ENCODE measurements at regions not wholly inside any gene's neighbourhood (a gene's known extent, or its start where the extent isn't known, plus 50 kb on each side); places are given as distances from the start of the nearest gene placed in this dataset.
A peak's percentile ranks its signal among the peaks of the same experiment; 100 is the strongest.

DNA sequence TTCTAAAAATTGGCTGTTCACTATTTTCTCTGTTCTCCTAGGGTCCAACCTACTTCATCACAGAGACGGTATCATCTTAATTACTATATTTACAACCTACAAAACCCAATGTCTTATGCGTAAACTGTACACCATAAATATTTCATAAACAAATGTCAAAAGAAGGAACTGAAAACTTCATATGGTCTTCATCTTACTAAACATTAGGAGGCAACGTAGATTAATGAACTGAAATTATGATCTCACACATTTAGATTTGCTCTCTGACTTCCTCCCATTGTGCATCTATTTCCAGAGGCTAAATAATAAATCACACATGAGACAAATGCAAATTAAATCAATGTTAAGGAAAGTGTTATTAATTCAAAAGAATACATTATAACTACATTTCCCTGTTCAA is 1850.6 kb upstream of the SEL1L start:
- DNase-seq: no peak

DNA sequence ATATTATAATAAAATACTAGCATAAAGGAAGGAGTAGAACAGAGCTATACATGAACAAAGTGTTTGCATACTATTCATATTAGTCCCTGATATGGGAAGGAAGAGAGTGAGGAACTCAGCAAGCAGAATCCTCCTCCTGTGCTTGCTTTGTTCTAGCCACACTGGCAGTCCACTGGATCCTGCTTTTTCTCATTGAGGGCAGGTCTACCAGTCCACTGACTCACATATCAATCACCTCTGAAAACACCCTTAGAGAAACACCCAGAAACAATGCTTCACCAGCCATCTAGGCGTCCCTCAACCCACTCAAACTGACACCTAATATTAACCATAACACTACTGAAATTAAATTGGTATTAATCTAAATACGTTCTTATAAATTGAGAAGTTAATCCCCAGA is 1861.7 kb upstream of the SEL1L start:
- no peak for DNase-seq

DNA sequence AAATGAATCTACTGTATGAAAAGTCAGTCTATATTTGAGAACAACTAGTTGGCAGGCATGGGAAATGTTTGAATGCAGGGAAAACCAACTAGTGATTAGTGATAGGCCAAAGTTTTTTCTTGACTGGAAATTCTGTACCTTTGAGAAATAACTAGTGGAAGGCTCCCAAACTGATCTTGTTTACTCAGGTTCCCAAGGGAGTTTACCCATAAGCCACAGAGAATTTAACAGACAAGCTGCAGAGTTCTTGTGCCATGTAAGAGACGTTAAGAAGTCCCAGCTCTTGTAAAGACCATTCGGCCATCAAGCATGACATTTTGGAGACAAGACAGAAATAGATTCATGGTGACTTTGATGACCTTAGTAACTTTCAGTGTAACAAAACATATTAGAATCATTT is 1882.8 kb upstream of the SEL1L start:
- no peak for DNase-seq

DNA sequence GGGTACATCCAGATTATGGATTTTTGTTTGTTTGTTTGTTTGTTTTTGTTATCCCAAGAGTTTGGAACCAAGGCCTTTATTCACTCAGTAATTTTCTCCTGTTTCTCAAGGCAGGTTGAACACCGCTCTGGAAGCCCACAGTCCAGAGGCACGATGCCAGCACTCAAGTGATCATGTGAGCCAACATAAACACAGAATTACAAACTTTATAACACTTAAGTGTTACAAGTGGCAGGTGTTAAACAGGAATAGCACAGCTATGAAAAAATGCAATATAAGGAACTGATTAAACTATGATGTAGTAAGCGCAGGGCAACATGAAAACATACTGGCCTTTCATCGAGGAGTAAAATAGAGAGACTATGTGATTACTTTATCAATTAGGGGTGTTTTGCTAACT is 1885.8 kb upstream of the SEL1L start:
- DNase-seq: no peak

DNA sequence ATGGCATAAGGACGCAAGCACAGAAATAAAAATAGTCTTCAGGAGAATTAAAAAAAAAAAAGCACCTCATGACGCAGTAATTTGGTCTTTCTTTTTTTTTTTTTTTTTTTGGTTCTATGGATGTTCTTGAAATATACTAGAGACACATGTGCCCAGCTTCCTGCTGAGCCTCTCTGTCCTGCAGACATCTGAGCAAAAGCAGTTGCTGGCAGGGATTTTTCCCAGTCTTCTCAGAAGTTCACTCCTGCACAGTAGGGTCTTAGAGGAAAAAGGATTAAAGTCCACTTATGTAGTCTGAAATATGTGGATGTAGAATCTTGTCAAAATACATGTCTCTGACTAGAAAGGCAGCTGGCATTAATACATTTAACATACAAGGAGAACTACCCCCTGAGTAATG is 1888.1 kb upstream of the SEL1L start:
- no peak for DNase-seq

DNA sequence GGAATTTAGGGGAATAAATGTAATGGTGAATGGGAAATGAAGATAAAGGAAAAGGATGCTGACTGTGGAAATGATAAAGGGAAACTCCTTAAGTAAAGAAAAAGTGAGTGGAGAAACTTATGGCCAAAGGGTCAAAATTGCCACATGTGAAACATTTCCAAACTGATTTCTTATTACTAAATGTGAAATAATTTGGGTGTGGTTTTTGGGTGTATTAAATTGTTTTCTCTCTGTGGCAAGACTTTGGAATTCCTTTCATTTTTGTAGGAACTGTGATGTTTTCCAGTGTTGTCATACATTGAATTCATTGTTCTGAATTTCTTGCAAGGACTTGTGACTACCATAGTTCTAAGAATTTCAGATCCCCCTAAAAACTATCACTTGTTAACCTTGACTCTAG is 1891.5 kb upstream of the SEL1L start:
- DNase-seq: no peak

DNA sequence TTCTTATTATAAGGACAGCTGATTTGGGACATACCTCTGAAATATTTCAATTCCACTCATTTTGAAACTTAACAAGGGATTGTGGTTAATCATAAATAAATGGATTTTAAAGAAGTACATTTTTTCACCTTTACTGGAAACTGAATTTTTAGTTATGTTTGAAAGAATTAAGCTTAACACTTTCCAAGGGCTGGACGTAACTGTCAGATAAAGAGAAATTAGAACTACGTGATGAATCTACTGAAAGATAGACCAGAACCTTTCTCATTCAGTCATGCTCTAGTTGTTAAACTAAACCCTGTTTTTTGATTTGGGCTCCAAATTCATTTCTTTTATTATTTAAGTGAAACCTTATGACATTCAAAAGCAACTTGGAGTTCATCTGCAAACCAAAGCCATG is 1892.1 kb upstream of the SEL1L start:
- DNase-seq: no peak

DNA sequence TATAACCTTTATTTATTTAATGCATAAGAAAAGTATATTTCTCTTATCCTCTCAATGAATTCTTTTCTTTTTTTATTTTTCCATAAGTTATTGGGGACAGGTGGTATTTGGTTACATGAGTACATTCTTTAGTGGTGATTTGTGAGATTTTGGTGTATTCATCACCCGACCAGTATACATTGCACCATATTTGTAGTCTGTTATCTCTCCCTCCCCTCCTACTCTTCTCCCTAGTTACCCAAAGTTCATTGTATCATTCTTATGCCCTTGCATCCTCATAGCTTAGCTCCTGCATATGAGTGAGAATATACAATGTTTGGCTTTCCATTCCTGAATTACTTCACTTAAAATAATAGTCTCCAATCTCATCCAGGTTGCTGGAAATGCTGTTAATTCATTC is 1900.0 kb upstream of the SEL1L start:
- DNase-seq: no peak

DNA sequence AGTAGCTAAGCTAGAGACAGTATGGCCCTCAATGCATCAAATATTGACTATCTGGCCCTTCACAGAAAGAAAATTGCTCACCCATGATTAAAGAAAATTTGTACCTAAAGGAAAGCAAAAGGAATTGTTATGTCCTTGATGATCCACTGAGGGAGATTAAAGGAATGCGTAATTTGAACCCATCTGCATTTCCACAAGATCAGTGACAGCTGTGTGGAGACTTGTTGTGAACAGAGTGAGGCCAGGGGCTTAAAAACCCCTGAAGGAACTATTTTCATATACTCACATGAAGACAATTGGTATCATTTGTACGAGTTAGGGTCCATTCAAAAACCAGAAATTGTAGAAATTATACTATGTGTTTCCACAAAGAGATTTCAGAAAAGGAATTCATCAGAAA is 1908.1 kb upstream of the SEL1L start:
- no peak for DNase-seq

DNA sequence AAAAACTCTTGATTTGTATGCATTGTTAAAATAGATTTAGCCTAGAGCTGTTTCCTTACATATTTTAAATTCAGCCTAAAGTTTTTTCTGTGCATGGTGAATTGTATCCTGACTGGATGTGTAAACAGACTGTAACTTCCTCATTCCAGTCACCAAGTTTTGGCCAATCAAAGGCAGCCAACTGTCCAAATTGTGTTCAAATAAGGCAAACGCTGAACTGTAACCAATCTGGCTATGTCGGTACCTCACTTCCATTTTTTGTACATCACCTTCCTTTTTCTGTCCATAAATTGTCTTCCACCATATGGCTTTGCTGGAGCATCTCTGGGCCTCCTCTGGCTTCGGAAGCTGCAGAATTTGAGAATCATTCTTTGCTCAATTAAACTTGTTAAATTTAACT is 1921.9 kb upstream of the SEL1L start:
- DNase-seq: no peak

DNA sequence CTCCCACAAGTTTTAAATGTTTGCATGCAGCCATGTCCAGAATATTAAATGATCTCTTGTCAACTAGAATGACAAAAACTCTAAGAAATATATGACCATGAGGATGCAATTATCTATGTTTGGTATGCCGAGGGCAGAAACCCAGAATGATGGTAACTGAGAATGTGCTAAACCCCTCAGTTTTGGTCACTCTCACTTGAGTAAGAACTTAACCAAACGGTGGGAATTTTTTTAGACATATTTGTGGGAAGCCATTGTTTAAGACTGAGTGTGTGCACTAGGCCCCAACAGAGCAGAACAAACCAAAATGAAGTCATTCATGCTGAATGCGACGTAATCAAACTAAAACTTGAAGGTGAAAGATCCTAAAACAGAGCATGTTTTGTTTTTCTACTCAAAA is 1927.9 kb upstream of the SEL1L start:
- DNase-seq: no peak

DNA sequence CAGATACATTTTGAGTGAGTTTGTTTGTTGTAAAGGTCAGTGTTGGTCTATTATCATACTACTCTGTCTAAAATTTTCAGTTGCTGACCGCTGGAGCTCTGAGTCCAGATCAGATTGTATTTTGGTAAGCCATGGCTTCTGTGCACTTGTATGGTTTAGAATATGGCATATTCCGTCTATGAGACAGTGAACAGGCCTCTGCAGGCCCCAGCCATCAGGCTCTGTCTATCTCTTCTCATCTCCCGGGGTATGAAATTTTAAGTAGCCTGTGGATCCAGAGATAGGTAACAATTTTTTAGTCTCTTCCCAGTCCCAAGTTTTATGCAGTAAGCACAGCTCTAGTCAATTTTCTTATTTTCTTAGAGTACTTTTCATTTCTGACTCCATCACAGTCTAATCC is 1929.1 kb upstream of the SEL1L start:
- no peak for DNase-seq

DNA sequence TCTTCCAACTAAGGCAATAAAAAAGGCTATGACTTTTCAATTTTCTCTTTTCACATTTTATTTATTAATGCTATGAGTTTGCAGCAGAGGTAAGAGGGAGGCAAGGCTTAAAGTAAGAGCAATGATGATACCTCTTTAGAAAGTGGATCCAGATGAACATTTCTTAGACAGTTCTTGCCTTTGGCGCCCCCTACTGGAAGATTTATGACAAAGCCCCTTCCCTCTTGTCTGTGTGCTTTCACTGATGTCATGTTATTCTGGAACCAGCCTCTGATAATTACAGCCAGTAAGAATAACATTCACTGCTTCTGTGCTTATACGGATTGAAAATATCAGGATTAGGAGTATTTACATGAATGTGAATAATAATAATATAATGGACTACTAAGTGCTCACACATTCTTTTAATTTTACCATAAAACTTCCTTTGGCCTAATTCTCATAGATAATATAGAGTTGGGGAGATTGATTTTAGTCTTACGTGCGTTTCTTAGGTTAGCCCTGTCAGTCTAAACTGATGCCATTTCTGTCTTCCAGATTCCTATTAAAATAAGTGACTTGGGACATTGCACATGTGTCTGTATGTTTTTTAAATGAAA is 1929.9 kb upstream of the SEL1L start:
- peak; percentile 1 for DNase-seq

DNA sequence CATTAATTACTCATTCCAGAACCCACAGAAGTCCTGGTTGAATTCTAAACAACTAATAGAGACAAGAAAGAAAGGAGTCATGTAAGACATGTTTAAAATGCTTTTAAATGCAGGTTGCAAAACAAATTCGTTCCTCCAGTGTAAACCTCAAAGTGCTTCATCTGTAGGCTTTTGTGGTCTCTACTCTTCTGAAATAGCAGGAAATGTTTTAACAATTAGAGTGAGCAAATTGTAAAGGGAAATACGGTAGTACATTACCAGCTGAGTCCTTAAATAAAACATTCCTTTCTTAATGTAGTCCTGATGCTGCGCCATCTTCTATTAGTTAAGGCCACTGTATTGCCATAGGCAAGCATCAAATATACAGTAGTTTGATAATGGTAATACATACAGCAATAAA is 1934.2 kb upstream of the SEL1L start:
- DNase-seq: no peak

DNA sequence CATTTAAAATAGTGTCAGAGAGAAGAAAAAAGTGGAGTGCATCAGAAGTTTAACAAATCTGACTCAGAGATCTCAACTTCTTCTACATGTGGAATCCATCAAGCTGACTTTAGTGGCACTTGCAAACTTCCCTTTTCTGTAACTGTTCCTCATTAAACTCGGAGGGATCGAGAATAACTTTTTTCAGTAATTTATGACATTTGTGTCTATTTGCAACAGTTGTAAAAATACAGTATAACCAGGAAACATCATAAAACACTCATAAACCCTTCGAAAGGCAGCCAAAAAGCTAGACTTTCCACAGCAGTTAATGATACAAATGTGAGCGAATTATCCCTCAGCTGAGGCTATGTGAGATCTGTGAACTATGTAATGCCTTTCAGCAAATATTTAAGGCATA is 1936.8 kb upstream of the SEL1L start:
- DNase-seq: no peak

DNA sequence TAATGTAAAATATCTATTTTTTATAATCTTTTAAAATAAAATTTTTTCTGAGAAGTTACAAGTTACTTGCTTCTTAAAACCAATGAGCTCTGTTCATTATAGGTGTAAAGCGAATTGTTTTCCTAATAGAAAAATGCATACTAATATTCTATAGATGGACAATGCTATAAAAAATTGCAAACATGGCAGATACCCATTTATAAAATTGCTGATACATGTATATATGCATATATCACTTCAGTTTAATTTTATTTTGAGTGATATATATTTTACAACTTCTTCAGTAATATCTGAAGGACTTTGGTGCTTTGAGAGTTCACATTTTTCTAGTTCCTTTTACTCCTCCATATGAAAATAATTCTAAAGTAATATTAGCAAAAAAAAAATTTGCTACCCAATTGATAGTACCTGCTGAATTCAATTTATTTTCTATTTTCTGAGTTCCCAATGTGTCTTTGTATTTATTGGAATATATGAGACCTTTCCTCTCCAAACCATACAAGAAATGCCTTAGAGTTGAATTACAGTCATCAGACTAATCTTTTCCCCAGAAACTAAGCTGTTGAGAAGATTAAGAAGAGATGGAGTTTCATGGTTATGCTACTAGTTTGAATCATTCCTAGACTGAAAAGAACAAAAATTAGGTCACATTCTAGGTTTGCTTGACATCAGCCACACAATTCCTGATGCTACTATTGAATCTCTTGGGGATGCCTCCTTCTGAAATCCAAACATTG is 1937.5 kb upstream of the SEL1L start:
- no peak for DNase-seq

DNA sequence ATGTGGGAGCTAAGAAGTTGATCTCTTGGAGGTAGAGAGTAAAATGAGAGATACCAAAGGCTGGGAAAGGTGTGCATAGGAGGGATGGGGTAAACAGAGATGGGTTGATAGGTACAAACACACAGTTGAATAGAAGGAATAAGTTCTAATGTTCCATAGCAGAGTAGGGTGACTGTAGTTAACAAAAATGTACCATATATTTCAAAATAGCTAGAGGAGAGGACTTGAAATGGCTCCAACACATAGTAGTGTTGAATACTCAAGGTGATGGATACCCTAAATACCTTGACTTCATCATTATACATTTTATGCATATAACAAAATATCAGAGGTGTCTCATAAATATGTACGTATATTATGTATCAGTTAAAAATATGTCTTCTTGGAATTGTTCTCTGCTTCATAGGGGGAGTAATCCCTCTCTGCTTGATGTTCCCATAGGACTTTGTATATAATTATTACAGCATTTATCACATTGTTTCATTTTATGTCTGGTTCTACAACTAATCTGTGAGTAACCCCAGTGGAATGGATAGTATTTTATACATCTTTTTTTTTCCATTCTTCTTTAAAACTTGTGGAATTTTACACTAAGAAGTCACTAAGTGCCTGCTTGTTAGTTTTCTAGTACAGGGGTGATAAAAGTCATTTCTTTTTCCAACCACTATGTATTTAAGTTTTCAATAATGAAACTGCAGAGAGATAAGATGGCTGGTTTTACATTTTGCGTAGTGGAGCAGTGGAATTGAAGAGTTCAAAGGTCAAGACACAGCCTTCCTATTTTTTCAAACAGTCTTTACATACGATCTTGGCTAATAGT is 1940.0 kb upstream of the SEL1L start:
- DNase-seq: no peak

DNA sequence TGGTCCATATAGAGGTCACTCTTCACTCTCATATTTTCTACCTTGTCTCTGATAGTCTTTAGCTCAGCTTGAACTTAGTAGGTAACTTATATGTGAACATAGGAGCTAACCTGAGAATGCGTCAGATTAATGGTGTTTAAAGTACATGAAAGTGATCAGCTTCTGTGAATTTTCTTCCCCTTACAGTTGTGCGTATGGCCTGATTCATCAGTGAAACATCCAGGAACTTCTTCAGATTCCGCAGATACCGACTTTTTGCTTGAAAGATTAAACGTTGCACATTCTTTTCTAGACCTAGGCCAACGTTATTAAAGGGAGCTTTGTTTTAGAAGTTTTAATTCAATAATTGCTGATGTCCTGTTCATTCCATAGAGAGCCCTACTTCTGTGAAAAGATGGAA is 1945.1 kb upstream of the SEL1L start:
- no peak for DNase-seq

DNA sequence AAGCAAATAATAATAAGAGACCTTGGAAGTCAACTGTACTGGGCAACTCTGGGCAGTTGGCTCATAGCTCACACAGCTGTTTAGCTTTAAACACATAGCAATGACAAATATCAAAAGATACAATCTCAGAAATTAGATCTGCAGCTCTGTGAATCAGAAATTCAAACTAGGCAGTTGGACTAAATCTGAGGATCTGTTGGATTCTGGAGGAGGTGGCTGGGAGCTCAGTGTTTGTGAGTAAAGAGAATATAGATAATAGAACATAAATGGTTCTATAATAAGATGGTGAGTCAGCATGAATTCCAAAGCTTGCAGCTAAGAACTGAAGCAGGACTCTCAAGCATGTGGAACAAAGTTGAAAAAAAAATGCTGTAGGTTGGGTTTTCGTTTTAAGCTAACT is 1949.4 kb upstream of the SEL1L start:
- DNase-seq: no peak

DNA sequence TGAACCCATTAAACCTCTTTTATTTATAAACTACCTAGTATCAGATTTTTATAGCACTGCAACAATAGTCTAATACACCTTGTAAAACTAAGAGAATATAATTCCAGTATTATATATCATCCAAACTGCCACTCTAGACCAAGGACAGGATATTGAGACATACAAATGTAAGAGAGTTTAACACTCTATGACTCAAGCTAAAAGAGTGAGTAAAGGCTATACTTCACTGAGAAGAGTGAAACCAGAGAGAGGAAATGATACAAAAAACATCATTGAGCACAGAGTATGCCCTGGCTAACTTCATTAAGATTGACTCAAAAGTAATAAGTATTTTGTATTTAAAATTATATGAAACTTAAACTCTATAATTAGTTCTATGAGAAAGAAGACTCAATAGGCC is 1951.9 kb upstream of the SEL1L start:
- no peak for DNase-seq

DNA sequence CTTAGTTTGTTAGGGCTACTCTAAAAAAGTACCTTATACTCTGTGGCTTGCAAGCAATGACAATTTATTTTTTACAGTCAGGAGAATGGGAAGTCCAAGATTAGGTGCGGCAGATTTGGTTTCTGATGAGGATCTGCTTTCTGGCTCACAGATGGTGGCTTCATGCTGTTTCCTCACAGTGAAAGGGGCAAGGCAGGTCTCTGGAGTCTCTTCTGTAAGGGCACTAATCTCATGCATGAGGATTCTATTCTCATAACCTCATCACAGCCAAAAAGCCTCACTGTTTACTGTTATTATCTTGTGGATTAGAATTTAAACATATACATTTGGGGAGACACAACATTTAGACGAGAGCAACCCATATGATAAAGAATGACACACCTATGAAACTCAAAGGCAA is 1957.4 kb upstream of the SEL1L start:
- DNase-seq: no peak

DNA sequence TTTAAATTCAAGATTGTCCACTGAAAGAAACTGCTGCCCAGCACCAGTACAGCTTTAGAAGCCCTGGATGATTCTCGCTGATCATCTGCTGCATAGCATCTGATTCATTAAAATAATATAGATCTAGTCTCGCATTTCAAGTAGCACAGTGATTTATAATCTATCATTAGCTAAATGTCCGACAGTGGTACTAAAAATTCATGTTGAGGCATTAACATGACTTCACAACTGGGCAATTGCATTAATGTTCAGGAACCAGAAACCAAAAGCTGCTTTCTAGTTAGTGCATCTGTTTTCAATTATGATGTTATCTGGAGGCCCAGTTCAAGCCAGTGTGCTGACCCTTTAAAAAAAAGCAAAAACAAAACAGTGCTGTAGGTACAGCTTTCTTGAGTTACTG is 1987.2 kb upstream of the SEL1L start:
- DNase-seq: no peak

DNA sequence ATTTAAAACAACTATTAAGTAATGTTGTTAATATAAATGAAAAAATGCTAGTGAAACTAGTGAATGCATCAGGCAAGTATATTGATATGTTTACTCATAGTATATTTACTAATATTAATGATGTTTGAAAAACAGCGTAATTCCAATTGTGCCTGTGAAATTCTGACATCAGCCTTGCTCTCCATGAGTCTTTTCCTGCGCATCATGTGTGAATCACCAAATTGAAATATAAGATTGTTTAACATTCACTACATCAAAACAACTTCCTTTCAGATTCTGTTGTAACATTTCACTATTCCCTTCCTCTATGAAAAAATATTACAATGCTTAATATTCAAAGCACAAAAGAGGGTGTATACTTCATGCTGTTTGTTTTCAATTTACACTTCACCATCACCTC is 1995.9 kb upstream of the SEL1L start:
- DNase-seq: no peak

DNA sequence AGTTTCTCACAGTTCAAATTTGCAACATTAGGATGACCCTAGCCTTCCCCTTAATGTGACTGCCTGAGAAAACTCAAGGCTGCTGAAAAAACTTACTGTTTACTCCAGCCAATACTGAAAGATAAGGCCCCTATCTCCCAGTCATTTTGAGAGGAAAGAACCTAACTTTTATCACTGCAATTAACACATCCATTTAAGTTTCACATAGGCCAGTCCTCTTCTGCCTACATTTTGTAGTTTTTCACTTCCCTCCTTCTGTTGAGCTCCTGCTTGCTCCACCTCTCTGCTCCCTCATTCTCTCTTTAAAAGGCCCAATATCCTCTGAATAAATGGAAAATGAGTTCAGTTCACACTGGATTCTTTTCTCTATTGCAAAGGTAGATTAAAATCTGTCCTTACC is 1996.2 kb upstream of the FLRT2 start:
- no peak for DNase-seq

Data from GDM1 (cell line).